HG03439 (cell line): ENCODE measurements at regions not wholly inside any gene's neighbourhood (a gene's known extent, or its start where the extent isn't known, plus 50 kb on each side); places are given as distances from the start of the nearest gene placed in this dataset.
"Not testable (repeated sequence)": the region's sequence is repeated elsewhere in the genome, so short reads cannot be mapped to it uniquely, and the experiment has no call there.

Experiments used
- ATAC-seq: cut with Tn5 transposase; IDR thresholded peaks from one replicate; pipeline ENCODE4 v1.9.1; 2021; ENCODE audit warnings: mild to moderate bottlenecking, moderate library complexity; ENCODE audit not compliant: unreplicated experiment

- ATAC-seq = no peak
Observed at GRCh38 chr7:67463983-67464382, 467.4 kb downstream of the TYW1 start.

GRCh38 chr7:67466109-67466508, 469.5 kb downstream of the TYW1 start:
- no peak for ATAC-seq

GRCh38 chr7:67470256-67470751, 473.7 kb downstream of the TYW1 start:
- ATAC-seq = no peak

GRCh38 chr7:67475293-67475692, 478.7 kb downstream of the TYW1 start:
- no peak for ATAC-seq

GRCh38 chr7:67478066-67478465, 481.4 kb downstream of the TYW1 start:
- no peak for ATAC-seq

GRCh38 chr7:67484244-67484751, 487.7 kb downstream of the TYW1 start:
- no peak for ATAC-seq

- no peak for ATAC-seq
Observed at GRCh38 chr7:67486401-67486800, 489.8 kb downstream of the TYW1 start.

GRCh38 chr7:67487316-67487715, 490.7 kb downstream of the TYW1 start:
- ATAC-seq = no peak

- no peak for ATAC-seq
Observed at GRCh38 chr7:67489881-67490280, 493.2 kb downstream of the TYW1 start.

- ATAC-seq = no peak
Observed at GRCh38 chr7:67493366-67493765, 496.7 kb downstream of the TYW1 start.

GRCh38 chr7:67496589-67496988, 500.0 kb downstream of the TYW1 start:
- ATAC-seq = no peak

GRCh38 chr7:67497914-67498313, 501.3 kb downstream of the TYW1 start:
- not testable (repeated sequence) for ATAC-seq

- ATAC-seq = no peak
Observed at GRCh38 chr7:67502929-67503328, 506.3 kb downstream of the TYW1 start.

GRCh38 chr7:67505449-67505848, 508.8 kb downstream of the TYW1 start:
- ATAC-seq = no peak

GRCh38 chr7:67512481-67512880, 515.8 kb downstream of the TYW1 start:
- no peak for ATAC-seq

- no peak for ATAC-seq
Observed at GRCh38 chr7:67518580-67518979, 521.9 kb downstream of the TYW1 start.

GRCh38 chr7:67519171-67519570, 522.5 kb downstream of the TYW1 start:
- ATAC-seq = no peak

- no peak for ATAC-seq
Observed at GRCh38 chr7:67522504-67522903, 525.9 kb downstream of the TYW1 start.

- ATAC-seq = no peak
Observed at GRCh38 chr7:67523713-67524112, 527.1 kb downstream of the TYW1 start.

GRCh38 chr7:67525588-67525987, 529.0 kb downstream of the TYW1 start:
- ATAC-seq = no peak

- no peak for ATAC-seq
Observed at GRCh38 chr7:67535241-67535989, 538.8 kb downstream of the TYW1 start.

- ATAC-seq = no peak
Observed at GRCh38 chr7:67542916-67543315, 546.3 kb downstream of the TYW1 start.
